GM12873 (cell line): ENCODE measurements at regions not wholly inside any gene's neighbourhood (a gene's known extent, or its start where the extent isn't known, plus 50 kb on each side); places are given as distances from the start of the nearest gene placed in this dataset.

Source experiments
- TF ChIP-seq, protein P1 (sequence below): IDR thresholded peaks from 2 replicates; pipeline ENCODE4 v1.5.1; 2012; ENCODE audit warnings: low read depth, mild to moderate bottlenecking, moderate library complexity, low read length, control low read depth; ENCODE audit not compliant: insufficient read depth; ENCODE audit errors: missing control alignments

DNA sequence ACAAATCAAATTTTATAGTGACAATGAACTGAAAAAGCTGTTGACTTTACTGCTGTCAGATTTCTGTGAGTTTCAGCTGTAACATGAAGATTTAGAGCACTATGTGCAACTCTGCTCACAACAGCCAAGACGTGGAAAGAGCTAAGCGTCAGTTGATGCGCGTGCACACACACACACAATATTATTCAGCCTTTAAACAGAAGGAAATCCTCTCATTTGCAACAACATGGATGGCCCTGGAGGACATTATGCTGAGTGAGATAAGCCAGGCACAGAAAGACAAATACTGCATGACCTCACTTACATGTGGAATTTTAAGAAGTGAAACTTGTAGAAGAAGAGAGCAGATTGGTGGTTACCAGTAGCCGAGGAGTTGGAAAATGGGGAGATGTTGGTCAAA is 82.8 kb upstream of the FRMD4A start:
- TF ChIP-seq, protein P1, sequence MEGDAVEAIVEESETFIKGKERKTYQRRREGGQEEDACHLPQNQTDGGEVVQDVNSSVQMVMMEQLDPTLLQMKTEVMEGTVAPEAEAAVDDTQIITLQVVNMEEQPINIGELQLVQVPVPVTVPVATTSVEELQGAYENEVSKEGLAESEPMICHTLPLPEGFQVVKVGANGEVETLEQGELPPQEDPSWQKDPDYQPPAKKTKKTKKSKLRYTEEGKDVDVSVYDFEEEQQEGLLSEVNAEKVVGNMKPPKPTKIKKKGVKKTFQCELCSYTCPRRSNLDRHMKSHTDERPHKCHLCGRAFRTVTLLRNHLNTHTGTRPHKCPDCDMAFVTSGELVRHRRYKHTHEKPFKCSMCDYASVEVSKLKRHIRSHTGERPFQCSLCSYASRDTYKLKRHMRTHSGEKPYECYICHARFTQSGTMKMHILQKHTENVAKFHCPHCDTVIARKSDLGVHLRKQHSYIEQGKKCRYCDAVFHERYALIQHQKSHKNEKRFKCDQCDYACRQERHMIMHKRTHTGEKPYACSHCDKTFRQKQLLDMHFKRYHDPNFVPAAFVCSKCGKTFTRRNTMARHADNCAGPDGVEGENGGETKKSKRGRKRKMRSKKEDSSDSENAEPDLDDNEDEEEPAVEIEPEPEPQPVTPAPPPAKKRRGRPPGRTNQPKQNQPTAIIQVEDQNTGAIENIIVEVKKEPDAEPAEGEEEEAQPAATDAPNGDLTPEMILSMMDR = no peak

DNA sequence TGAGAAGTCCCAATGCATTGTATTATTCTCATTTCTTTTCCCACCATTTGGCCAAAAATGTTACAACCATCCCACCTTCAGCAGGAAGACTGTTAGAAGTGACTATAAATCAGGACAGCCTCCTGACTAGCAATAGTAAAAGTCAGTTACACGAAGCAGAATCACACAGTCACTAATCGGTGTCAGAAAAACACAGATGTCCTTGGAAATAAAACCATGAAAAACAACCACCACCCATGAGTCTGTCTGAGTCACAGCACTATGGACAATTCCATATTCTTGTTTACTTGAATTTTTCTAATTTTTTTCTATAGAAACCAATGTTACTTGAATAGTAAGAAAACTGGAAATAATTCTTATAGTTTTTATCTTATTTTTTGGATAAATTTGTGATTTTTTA is 81.9 kb upstream of the FRMD4A start:
- TF ChIP-seq, protein P1 = no peak

DNA sequence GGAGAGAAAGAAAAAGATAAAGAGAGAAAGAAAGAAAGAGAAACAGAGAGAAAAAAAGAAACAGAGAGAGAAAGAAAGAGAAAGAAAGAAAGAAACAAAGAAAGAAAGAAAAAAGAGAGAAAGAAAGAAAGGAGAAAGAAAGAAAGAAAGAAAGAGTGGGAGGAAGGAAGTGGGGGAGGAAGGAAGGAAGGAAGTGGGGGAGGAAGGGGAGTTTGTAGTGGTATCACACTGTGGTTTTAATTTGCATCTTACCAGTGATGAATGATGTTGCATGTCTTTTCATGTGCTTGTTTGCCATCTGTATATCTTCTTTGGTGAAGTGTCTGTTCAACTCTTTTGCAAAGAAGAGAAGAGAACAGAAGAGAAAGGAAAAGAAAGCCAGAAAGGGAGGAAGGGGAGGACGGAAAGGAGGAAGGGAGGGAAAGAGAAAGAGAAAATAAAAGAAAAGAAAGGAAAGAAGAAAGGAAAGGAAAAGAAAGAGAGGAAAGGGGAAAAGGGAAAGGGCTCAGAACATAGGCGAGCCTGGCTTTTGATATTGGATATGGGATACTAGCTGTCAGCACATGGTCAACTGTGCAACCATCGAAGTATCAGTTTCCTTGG is 79.2 kb upstream of the FRMD4A start:
- TF ChIP-seq, protein P1 = no peak

DNA sequence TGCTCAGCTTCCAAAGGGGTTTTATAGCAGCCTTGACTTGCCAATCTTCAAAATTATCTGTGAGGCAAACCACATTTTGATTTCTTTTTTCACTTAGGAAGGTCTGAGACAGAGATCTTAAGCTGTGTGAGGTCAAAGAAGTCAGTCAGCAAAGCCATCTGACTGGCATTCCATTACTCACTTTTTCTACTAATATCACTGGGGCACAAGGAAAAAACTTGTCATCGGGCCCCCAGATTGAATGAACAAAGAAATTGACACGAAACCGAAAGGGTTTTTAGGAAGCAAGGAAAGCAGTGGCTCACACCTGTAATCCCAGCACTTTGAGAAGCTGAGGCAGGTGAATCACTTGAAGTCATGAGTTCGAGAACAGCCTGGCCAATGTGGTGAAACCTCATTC is 78.5 kb upstream of the FRMD4A start:
- TF ChIP-seq, protein P1 = no peak

DNA sequence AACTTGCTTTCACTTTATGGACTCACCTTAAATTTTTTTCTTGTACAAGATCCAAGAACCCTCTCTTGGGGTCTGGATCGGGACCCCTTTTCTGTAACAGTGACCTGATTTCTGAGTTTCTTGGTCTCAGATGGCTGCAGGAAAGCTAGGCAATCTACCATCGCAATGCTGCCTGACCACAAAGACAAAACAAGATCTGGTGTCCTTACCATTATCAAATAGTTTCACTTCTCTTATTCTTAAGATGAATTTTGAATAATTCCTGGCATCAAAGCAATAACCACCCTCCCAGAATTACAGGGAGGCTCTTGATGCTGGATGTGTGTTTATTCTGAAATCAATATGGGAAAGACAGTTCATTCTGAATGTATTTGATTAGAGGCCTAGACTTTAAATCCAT is 77.4 kb upstream of the FRMD4A start:
- TF ChIP-seq, protein P1 = no peak

DNA sequence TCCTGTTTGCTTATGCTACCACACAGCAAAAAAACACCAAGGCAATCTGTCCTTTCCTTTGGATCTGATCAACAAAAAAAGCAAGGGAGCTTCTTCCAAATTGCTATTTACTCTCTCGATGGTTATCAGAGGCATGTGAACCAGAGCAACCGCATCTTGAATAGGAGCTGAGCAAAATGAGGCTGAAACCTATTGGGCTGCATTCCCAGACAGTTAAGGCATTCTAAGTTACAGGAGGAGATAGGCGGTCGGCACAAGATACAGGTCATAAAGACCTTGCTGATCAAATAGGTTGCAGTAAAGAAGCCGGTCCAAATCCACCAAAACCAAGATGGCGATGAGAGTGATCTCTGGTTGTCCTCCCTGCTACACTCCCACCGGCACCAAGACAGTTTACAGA is 76.8 kb upstream of the FRMD4A start:
- TF ChIP-seq, protein P1 = no peak

DNA sequence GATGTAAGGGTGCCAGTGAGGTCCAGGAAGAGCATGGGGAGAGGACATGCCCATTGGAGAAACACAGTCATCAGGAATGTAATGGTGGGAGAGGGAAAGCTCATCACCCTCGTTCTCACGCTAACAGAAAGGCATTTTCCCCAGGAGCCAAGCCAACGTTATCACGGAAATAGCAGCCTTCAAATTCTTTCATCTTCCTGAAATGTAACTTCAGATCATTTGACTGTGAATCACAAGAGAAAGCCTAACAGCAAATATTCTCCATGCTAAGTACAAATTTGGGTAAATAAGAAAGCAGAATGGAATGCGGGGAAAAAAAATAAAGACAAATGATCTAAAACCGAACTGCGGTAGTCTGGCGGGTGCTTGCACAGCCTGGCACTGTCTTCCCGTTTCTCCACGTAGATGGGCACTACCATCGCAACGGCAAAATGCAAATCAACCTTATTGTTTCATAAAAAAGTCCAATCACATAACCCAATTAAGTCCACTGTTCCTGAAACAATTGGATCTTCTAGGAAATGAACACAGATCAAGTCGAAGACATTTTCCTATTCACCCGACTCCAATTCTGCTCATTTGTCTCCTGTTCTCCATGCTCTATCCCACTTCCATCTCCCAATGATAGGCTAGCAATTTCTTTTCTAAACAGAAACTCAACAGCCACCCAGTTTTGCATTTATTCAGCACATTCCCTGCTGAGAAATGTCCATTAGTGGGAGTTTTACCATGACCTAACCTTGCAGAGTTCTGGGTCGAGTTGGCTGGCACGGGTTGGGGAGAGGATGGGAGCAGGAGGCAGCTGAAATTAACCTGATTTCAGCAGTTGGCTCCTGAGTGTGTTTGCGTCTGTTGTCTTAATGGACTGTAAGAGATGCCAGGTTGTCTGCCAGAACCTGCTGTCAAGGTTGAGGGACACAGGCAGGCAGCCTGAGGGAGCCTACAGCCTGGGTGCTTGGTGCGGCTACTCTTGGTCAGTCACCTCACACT is 74.6 kb upstream of the FRMD4A start:
- TF ChIP-seq, protein P1 = no peak
